NCI-H128 (cell line): ENCODE measurements at regions not wholly inside any gene's neighbourhood (a gene's known extent, or its start where the extent isn't known, plus 50 kb on each side); places are given as distances from the start of the nearest gene placed in this dataset.

Experiments used
- DNase-seq: peaks from one replicate; lab custom pipeline; 2025; ENCODE audit not compliant: unreplicated experiment; lab: John Stamatoyannopoulos, UW

GRCh38 chr2:234286118-234286598 lies 210.7 kb downstream of the ARL4C start:
- DNase-seq: no peak

GRCh38 chr2:234285541-234285940 lies 211.3 kb downstream of the ARL4C start:
- no peak for DNase-seq

GRCh38 chr2:234279637-234280036 lies 217.2 kb downstream of the ARL4C start:
- DNase-seq: no peak

GRCh38 chr2:234278556-234279255 lies 218.2 kb downstream of the ARL4C start:
- no peak for DNase-seq

- DNase-seq: no peak
Measured at GRCh38 chr2:234275515-234275914, 221.4 kb downstream of the ARL4C start.

GRCh38 chr2:234273887-234274584 lies 222.8 kb downstream of the ARL4C start:
- no peak for DNase-seq

- DNase-seq: no peak
Measured at GRCh38 chr2:234272069-234272850, 221.8 kb downstream of the SPP2 start.

- DNase-seq: no peak
Measured at GRCh38 chr2:234271338-234271737, 220.8 kb downstream of the SPP2 start.

- DNase-seq: no peak
Measured at GRCh38 chr2:234269769-234270204, 219.3 kb downstream of the SPP2 start.

- no peak for DNase-seq
Measured at GRCh38 chr2:234267534-234267933, 217.0 kb downstream of the SPP2 start.

GRCh38 chr2:234266952-234267351 lies 216.4 kb downstream of the SPP2 start:
- no peak for DNase-seq

- DNase-seq: no peak
Measured at GRCh38 chr2:234265206-234265605, 214.7 kb downstream of the SPP2 start.

GRCh38 chr2:234261736-234262135 lies 211.2 kb downstream of the SPP2 start:
- DNase-seq: no peak

- no peak for DNase-seq
Measured at GRCh38 chr2:234259440-234259839, 208.9 kb downstream of the SPP2 start.

GRCh38 chr2:234258562-234259141 lies 208.2 kb downstream of the SPP2 start:
- DNase-seq: no peak

- no peak for DNase-seq
Measured at GRCh38 chr2:234257859-234258561, 207.5 kb downstream of the SPP2 start.

GRCh38 chr2:234256516-234256915 lies 206.0 kb downstream of the SPP2 start:
- no peak for DNase-seq

GRCh38 chr2:234254783-234255521 lies 204.4 kb downstream of the SPP2 start:
- no peak for DNase-seq

- no peak for DNase-seq
Measured at GRCh38 chr2:234252772-234253171, 202.3 kb downstream of the SPP2 start.
